Spleen (tissue), 7 donors: ENCODE measurements at regions not wholly inside any gene's neighbourhood (a gene's known extent, or its start where the extent isn't known, plus 50 kb on each side); places are given as distances from the start of the nearest gene placed in this dataset.

Source experiments
- CTCF ChIP-seq, 11 experiments: fragments of 200-600 bp in 7 of 11; fragments of 450-650 bp in 4 of 11; sonication (generic) in 4 of 11; IDR thresholded peaks in 8 of 11; conservative IDR thresholded peaks in 3 of 11; 1 replicate in 7 of 11; 2 replicates in 4 of 11; pipeline versions ENCODE4 v1.4.0 to v1.8.0; 2016 to 2021; ENCODE audit warnings: antibody characterized with exemption in 11 of 11, inconsistent platforms in 4 of 11, mild to moderate bottlenecking in 1 of 11
- POLR2A ChIP-seq, 3 donors: fragments of 450-650 bp; IDR thresholded peaks; one replicate each; pipeline ENCODE4 v1.5.1; 2017; ENCODE audit warnings: antibody characterized with exemption in 3 of 3, mild to moderate bottlenecking in 1 of 3
- POLR2AphosphoS5 ChIP-seq, 3 donors: sonication (generic); formaldehyde crosslinking; IDR thresholded peaks; one replicate each; pipeline ENCODE4 v1.5.1; 2017; ENCODE audit warnings: antibody characterized with exemption in 3 of 3
- donor health status: DM: no; HTN: no; CAD: no; lungs with moderate emphysema.
- donor health status: DM: no; HTN: no; CAD: no.
- donor health status: DM: no; HTN: no; CAD: no.

DNA sequence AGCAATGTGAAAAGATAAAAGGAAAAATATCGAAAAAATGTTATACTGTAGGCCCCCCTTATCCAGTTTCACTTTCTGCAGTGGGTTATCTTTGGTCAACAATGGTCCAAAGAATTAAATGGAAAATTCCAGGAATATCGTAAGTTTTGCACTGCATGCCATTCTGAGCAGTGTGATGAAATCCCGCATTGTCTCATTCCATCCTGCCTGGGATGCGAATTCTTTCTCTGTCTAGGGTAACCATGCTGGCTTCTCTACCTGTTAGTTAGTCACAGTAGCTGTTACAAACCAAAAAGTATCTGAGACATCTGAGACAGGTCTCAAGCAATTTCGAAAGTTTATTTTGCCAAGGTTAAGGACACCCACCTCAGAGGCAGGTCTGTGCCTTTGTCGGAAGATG, 170.3 kb downstream of the COX18 start:
- TF ChIP-seq CTCF (IDR thresholded peaks at IDR 0.05 in 8 of 11, conservative IDR thresholded peaks at IDR 0.05 in 3 of 11) (no peak), POLR2AphosphoS5 (IDR thresholded peaks at IDR 0.05) (no peak), POLR2A (IDR thresholded peaks at IDR 0.05) (no peak)
